ENCODE measurements at regions not wholly inside any gene's neighbourhood (a gene's known extent, or its start where the extent isn't known, plus 50 kb on each side); places are given as distances from the start of the nearest gene placed in this dataset.
"Not testable (repeated sequence)": the region's sequence is repeated elsewhere in the genome, so short reads cannot be mapped to it uniquely, and the experiment has no call there.

DNA sequence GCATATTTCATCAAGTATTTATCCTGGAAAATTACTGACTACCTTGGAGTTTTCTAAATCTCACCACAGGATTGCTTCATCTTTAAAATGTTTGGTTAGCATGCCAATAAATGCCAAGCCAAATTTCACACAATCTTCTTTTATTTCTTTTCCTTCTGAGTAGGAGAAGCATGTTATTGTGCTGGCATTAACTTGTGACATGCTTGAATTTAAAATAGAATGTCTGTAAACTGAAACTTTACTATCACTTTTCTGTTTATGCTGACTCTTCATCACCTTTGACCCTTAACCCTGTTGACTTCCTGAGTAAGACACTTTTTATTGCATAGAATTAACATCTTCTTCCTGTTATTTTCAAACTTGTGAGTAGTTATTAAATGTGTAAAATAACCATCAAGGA, 56.2 kb upstream of the LRRTM4 start:
- DNase-seq = no peak

DNA sequence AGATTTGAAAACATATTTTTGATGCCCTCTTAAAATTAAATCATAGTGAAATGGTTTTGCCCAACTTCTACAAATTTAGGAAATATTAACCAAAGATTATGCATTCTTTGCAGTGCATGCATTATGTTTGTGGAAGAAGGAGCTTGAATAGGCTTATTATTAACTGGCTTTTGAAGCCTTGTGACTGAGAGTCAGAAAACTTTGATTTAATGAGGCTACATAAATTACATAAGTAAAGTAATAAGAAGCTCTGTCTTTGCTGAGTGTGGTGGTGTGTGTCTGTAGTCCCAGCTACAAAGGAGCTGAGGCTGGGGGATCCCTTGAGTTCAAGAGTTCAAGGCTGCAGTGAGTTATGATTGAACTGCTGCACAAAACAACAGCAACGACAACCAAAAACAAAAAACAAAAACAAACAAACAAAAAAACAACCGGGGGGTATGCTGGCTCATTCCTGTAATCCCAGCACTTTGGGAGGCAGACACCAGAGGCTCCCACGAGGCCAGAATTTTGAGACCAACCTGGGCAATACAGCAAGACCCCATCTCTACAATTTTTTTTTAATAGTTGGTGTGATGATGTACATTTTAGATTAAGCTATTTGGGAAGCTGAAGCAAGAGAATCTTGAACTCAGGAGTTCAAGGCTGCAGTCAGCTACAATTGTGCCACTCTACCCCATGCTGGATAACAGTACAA, 57.0 kb upstream of the LRRTM4 start:
- DNase-seq = no peak

DNA sequence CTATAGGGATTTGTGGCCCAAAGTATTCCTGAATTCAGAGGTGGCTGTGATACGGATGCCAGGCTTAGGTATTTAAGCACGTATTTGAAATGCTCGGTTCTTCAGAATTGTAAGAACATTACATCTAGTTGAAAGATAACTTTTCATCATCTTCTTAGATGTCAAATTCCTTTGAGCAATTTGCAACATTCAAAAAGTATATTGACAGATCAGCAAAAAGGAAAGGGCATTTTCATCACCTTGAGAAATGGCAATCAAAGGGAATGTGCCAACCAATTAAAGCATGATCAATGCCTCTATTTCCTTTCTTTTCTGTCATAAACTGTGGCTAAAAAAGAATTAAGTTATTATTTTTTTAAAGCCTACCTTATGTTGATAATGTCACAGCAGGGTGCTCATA, 66.3 kb upstream of the LRRTM4 start:
- DNase-seq = no peak

DNA sequence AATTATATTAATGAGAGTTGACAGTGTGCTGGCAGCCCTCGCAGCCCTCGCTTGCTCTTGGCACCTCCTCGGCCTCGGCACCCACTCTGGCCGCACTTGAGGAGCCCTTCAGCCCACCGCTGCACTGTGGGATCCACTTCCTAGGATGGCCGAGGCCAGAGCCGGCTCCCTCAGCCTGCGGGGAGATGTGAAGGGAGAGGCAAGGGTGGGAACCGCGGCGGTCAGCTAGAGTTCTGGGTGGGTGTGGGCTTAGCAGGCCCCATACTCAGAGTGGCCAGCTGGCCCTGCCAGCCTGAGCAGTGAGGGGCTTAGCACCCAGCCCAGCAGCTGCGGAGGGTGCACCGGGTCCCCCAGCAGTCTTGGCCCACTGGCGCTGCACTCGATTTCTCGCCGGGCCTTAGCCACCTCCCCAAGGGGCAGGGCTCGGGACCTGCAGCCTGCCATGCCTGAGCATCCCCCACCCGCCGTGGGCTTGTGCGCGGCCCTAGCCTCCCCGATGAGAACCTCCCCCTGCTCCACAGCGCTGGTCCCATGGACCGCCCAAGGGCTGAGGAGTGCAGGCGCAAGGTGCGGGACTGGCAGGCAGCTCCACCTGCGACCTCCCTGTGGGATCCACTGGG, 68.2 kb upstream of the LRRTM4 start:
- no peak for DNase-seq

DNA sequence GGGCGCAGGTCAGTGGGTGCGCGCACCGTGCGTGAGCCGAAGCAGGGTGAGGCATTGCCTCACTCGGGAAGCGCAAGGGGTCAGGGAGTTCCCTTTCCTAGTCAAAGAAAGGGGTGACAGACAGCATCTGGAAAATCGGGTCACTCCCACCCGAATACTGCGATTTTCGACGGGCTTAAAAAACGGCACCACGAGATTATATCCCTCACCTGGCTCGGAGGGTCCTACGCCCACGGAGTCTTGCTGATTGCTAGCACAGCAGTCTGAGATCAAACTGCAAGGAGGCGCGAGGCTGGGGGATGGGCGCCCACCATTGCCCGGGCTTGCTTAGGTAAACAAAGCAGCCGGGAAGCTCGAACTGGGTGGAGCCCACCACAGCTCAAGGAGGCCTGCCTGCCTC, 70.8 kb upstream of the LRRTM4 start:
- not testable (repeated sequence) for DNase-seq

DNA sequence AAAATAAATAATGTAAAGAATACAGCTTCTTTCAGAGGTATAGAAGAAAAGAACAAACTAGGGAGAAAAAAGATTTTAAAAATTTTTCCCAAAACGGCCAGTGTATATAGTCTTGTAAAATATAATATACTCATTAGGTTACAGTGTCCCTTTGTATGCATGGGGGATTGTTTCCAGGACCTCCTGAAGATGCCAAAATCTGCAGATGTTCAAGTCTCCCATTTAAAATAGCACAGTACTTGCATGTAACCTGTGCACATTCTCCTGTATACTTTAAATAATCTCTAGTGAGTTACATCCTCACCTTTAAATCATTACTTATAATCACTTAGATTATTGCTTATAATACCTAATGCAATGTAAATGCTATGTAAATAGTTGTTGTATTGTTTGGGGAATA, 80.6 kb upstream of the LRRTM4 start:
- DNase-seq = no peak

DNA sequence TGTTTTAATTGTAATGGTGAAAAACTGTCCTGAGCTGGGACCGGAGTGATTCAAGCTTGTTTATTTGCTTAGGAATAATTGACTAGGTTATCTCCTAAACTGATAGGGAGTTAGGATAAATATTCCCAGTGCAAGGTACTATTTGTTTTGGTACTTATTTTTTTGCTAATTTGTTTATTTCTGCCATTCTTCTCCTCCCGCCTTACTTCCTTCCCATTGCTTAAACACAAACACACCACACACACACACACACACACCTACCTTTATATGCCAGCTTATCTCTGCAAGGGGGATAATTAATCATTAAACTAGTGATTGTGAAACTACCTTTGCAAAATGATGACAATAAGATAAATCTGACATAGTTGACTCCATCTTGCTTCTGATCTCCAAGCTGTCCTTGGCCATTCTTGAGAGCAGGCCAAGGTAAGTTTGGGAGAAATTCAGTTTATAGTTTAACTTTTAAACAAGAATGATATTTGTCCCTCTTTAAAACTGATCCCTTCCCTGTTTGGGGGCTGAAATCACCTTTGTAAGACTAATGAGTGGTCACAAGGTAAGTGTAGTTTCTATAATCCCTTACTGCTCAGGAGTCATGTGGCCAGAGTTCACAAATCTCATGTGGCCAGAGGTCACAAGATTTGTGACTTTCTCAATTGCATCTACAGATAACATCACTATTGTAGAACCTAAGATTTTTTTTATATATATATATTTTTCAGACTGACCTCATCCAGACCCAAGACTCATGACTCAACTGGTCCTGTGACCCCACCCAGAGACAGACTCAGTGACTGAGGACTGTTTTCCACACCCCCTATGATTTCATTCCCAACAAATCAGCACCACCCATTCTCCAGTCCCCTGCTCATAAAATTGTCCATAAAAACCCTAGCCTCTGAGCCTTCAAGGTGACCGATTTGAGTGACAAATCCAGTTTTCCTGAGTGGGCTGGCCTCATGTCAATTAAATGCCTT, 83.1 kb upstream of the LRRTM4 start:
- DNase-seq = no peak

DNA sequence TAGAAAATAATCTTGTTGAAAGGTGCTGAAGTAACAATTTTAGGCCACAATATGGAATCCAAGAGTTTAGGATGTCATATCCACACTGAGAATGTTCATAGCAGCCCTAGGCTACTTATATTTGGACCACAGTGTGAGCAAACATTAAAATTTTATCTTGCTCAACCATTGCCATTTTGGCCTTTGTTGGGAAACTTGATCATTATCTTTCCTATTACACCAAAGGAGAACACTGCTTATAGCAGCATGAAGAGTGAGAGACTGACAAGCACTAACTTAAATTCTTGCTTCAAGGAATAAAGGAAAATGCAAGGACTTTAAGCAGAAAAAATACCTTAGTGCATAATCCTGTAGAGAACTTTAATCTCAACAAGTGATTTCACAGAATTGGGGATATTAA, 86.3 kb upstream of the LRRTM4 start:
- no peak for DNase-seq

DNA sequence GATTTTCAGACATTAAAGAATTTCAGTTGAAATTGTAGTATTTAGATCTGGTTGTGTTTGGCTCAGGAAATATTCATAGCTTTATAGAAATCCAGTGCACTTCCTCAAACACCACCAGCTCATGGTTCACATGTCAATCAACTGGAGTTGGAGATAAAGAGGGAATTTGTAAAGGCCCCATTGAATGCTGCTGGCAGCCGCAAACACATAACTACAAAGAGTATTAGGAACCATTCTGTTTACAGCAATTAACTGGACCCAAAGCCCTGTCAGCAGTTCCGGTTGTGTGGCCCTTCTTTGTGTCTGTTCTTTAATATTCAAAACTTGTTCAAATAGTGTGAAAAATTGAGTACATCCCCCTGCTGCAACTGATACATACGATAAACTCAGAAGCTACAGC, 107.4 kb upstream of the LRRTM4 start:
- DNase-seq = no peak

DNA sequence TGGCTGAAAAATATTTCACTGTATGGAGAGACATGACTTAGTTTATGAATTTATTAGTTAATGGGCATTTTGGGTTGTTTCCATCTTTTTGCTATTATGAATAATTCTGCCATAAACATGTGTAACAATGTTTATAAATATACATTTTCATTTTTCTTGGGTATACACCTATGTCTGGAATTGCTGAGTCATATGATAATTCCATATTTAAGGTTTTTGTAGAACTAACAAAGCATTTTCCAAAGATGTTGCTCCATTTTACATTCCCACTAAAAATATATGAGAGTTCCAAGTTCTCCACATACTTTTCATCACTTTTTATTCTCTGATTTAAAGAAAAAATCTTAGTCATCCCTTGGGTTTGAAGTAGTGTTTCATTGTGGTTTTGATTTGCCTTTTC, 108.8 kb upstream of the LRRTM4 start:
- no peak for DNase-seq

DNA sequence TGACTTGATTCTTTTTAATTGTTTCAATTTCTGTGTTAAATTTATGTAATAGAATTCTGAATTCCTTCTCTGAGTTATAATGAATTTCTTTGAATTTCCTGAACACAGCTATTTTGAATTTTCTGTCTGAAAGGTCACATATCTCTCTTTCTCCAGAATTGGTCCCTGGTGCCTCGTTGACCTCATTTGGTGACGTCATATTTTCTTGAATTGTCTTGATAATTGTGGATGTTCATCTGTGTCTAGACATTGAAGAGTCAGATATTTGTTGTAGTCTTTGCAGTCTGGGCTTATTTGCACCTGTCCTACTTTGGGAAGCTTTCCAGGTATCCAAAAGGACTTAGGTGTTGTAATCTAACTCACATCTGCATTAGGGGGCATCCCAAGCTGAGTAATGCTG, 111.4 kb upstream of the LRRTM4 start:
- DNase-seq = no peak

DNA sequence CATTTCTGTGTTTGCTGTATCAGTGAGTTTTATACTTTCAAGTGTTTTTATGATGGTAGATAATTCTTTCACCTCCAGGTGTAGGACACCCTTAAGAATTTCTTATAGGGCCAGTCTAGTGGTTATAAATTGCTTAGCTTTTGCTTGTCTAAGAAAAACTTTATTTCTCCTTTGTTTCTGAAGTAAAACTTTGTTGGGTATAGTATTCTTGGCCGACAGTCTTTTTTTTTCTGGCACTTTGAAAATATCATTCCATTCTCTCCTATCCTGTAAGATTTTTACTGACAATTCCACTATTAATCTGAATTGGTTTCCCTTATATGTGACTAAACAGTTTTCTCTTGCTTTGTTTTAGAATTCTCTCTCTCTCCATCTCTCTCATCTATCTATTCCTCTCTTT, 118.7 kb upstream of the LRRTM4 start:
- no peak for DNase-seq

DNA sequence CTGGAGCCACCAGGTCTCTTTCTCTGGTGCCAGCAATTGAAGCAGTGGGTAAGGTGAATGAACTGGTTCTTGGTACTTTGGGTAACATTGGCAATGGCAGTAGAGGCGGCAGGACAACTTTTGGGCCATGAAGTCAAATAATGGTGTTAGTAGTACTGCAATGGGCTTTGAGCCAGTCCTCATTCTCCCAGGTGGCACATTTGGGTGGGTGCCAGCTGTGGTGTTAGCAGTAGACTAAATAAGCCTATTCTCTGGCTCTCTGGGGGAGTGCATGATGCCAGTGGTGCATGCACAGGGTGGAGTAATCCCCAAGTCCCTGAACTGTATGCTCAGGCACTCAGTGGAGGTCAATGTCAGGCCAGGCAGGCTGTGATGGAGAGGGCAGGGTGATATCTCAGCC, 120.2 kb upstream of the LRRTM4 start:
- DNase-seq = no peak

DNA sequence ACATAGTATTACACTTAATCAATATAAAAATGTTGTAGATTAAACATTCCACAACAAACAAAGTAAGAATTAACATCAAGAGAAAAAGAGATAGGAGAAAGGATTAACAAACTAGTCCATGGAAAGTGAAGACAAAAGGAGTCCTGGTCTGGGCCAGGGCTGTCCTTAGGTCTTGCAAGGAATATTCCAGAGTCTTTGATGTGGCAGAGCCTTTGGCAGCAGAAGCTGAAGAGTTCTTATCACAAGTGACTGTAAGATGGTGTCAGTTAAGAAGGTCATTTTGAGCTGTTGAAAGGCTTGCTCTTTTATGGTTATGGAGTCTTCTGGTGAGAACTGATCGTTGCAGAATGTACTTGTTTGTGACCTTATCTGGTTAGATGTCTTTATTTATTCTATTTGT, 127.7 kb upstream of the LRRTM4 start:
- DNase-seq = no peak

DNA sequence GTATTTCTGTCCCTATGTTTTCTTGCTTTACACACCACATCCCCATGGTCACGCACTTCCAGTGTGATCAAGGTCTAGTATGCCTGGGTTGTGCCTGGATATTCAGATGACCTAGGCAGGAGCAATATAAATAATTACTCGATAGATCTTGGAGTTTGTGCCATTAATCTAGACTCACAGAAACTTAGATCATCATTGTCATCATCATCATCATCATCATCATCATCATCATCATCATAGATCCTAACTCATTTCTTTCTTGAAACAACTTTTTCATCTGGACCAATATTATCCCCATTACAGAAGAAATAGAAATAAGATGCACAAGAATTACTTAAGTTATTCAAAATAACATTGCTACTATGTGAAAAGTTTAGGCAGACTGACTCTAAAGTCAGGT, 130.3 kb upstream of the LRRTM4 start:
- no peak for DNase-seq

DNA sequence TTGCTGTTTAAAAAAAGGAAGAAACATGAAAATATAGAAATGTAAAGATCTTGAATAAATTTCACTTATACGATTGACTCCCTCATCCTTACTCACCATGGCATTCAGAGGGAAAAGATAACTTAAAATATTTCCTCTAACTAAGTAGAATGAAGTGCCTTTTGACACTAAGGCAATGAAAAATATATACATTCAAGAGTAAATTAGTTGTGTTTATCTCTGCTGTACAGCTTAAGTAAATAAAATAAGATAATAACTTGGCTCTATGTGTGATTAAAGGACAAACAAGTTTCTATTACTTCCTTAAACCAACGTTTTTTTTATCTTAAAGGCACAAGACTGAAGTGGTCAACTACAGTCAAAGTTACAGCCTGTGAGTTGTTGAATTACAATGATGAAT, 142.3 kb upstream of the LRRTM4 start:
- DNase-seq = no peak

DNA sequence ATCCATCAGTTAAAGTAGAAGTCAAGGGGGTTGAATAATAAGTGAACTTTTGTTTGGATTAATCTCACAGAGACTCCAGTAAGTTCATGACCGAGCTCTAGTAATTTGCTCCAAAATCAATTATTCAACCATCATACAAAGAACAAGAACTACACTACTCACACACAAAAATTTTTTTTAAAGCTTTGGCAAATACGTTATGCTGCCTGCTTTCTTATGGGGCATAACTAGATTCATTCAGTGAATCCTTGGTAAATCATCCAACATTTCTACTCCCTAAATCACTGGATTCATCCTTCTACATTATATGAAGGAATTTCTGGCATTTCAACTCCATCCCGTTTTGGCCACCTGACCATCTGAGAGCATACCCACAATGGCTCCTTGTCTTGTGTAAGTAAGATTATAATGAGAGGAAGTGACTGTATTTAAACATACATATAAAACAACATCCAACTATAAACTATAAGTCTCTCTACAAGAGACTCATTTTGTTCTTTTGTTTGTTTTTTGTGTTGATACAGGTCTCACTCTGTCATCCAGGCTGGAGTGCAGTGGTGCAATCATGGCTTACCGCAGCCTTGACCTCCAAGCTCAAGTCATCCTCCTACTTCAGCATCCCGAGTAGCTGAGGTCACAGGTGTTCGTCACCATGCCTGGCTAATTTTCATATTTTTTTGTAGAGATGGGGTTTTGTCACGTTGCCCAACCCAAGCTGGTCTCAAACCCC, 144.2 kb upstream of the LRRTM4 start:
- no peak for DNase-seq

DNA sequence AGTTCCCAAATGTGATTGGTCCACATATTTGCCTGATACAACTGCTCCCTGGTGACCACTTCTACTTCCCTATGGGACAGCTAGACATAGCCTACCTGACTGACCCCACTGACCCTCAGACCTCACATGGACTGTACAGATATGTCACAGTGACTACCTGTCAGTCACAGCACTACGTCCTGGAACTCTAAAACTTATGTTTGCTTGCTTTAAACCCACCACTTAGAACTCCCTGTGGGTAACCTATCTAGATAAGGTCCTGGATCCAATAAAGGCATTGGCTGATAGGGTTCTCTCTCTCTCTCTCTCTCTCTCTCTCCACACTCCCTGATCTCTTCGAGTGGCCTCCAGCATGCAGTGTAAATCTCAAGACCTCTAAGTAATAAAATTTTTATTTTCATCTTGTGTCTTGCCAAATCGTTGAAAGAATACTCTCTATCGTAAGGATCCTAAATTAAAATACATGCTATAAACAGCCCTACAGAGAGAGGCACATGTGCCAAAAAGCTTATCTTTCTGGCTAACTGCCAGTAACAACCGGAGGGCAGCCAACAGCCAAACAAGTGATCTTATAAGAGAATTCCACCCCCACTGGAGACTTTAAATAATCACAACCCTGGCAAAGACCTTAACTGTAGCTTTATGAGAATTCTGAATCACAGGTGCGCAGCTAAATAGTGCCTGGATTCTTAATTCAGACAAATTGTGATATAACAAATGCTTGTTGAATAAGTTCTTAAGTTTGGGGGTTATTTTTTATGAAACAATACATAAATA, 162.6 kb upstream of the LRRTM4 start:
- DNase-seq = not testable (repeated sequence)

DNA sequence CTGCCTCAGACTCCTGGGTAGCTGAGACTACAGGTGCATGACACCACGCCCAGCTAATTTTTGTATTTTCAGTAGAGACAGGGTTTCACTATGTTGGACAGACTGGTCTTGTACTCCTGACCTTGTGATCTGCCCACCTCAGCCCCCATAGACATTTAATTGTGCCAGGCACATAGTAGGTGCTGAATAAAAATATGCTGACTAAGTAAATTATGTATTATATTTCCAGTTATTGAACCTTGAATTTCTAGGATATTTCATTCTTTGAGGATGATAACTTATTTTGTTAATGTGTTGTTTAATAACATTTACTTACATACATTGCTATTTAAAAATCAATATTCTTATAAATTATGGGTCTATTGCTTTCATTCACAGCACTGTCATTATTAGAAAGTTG, 190.4 kb upstream of the LRRTM4 start:
- DNase-seq = no peak

DNA sequence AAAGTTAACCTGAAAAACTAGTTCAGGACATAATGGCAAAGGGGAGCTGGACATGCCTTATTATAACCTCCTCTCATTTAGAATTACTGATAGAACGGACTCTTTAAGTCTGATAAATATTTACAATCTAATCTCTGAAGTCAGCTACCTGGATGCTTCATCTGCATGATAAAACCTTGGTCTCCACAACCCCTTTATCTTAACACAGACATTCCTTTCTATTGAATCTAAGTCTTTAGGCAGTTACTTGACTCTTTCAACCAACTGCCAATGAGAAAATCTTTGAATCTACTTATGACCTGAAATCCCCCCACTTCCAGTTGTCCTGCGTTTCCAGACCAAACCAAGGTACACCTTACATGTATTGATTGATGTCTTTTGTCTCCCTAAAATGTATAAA, 191.2 kb upstream of the LRRTM4 start:
- no peak for DNase-seq

DNA sequence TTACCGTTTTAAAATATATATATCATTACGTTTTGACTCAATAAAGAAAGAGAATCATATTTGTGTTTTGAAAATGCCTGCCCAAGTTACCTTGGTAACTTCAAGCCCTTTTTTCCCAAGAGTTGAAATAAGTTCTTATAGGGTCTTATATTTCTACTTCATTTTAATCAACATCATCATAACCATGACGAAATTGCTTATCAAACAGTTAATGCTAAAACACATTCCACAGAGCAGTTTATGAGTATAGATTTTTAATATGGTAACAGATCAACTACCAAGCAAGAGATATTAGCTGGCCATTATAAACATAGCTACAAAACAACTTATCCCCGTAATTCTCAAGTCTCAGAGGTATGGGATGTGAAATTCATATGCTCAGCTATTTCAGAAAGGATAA, 197.9 kb upstream of the LRRTM4 start:
- no peak for DNase-seq

DNA sequence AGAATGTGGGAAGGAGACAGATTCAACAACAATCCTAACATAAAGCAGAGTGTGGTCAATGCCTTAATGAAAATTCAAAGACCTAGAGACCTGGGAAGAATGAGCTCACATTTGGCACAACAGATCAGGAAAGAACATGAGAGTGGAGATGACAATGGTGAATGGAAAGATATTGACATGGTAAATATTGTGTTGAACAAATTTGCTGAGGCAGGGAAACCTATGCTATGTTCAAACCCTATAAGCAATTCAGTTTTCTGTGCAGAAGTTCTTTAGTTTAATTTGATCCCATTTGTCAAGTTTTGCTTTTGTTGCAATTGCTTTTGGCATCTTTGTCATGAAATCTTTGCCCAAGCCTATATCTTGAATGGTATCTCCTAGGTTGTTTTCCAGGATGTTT, 199.4 kb upstream of the LRRTM4 start:
- DNase-seq = no peak

All from CD4-positive, alpha-beta T cell treated with Interleukin-15 for 1 hour (primary cell).